GM21528 (cell line): ENCODE measurements at regions not wholly inside any gene's neighbourhood (a gene's known extent, or its start where the extent isn't known, plus 50 kb on each side); places are given as distances from the start of the nearest gene placed in this dataset.

Source experiments
- ATAC-seq: cut with Tn5 transposase; IDR thresholded peaks from one replicate; pipeline ENCODE4 v1.9.1; 2021; ENCODE audit warnings: mild to moderate bottlenecking, moderate library complexity; ENCODE audit not compliant: unreplicated experiment, low FRiP score

- no peak for ATAC-seq
Observed at GRCh38 chr3:31404871-31405270, 127.9 kb upstream of the STT3B start.

DNA sequence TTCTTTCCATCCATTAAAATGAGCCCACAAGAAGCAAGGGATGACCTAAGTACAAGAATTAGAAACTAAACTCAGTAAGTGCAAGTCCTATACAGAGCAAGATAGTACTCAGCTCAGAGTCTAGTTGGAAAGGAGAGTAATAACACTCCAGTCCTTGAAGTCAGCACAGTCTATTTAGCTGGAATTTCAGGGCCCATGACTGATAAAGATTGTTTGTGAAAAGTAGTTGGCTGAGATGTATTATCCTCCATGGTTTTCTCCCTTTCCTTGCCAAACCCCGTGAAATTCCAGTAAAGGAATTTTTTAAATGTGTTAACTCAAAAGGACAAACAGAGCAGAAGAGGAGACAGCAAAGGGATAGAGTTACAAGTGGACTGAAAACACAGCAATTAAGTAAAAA, 127.2 kb upstream of the STT3B start:
- no peak for ATAC-seq

DNA sequence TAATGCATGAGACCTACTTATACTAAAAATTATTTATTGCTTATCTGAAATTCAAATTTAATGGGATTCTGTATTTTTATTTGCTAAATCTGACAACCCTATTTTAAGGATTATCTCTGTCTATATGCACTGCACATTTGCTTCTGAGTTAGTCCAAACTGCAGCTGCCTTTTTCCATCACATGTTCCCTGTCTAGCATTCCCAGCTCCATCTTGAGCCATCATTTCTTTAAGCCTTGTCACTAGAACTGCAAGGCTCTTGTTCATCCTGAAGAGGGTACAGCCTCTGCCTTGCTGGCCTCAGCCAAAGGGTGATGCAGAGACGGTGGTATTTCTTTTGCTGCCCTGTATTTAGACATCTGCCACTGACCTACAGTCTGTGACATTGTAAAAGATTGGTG, 125.8 kb upstream of the STT3B start:
- ATAC-seq: no peak

GRCh38 chr3:31407665-31408064, 125.1 kb upstream of the STT3B start:
- no peak for ATAC-seq

- no peak for ATAC-seq
Observed at GRCh38 chr3:31408720-31409119, 124.0 kb upstream of the STT3B start.

DNA sequence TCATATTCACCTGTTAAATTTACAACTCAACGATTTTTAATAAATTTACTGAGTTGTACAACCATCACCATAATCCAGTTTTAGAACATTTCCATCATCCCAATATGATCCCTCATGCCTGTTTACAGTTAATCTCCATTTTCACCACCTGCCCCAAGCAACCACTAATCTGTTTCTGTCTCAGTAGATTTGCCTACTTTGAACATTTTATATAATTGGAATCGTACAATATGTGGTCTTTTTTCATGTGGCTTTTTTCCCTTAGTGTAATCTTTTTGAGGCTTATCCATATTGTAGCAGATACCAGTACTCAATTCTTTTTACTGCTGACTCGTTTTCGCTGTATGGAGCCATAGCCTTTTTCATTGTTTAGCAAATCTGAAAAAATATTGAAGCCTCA, 123.3 kb upstream of the STT3B start:
- no peak for ATAC-seq

DNA sequence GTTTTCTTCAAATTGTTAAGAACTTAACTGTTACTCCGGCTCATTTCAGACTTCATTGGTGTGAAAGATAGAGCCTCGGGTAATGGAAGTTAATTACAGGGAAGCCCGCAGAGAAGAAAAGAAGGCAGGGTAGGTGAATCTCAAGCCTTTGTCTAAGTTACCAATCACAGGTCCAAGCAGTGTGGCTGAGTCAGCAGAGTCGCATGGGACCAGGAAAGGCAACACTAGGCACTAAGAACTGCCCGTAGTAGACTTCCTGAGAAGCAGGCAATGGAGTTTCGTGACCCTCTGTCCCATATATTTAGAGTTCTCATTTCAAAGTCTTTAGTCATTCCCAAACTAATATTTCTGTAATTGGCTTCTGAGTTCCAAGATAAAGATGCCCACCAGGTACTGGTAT, 122.9 kb upstream of the STT3B start:
- ATAC-seq: no peak

GRCh38 chr3:31410411-31410810, 122.3 kb upstream of the STT3B start:
- no peak for ATAC-seq

DNA sequence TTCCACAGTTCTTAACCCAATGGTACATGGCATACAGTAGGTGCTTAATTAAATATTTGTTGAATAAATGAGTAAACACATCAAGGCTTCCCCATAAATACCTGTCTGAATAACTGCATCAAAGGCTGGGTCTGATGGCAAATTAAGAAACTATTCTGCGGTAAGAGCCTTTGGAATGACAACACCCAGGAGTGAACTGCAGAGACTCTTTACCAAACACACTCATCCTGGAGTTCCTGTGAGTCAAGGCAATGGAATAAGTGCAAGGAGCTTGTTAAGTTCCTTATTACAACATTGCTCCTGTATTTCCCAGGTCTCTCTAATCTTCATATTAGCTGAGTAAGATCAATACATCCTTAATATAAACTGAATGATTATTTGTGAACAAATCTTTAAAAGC, 119.9 kb upstream of the STT3B start:
- ATAC-seq: no peak

- ATAC-seq: no peak
Observed at GRCh38 chr3:31413515-31413914, 119.2 kb upstream of the STT3B start.

DNA sequence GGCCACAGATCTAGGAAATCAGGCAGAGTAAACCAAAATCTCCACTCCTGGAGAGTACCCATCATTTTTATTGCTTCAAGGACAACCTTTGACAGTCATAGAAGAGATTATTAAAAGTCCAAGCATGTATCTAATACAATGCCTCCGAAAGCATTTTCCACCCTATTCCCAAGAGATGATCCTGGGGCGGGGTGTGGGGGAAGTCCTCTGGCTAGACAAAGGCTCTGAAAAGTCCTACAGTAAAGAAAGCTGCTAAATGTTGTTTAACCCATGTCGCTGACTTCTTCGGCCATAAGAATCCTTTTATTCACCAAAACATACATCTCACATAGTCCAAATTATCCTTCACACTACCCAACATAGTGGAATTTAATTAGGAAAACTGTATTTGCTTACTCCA, 115.7 kb upstream of the STT3B start:
- ATAC-seq: no peak

DNA sequence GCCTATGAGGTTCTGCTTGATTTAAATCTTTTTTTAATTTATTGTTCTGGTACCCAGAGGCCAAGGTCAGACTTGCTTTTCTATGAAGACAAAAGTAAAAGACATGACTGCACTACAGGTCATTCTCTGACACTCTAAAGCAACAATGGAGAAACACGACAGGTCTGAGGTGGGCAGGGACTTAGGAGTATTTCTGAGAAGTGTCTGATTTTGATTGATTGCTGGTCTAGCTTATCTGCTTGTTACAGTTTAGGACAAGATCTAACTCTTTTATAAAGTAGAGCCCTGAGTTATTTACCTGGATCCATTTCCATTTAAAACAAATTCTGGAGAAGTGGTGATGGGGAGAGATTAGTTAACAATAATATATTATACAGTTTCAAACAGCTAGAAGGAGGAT, 115.2 kb upstream of the STT3B start:
- ATAC-seq: no peak

DNA sequence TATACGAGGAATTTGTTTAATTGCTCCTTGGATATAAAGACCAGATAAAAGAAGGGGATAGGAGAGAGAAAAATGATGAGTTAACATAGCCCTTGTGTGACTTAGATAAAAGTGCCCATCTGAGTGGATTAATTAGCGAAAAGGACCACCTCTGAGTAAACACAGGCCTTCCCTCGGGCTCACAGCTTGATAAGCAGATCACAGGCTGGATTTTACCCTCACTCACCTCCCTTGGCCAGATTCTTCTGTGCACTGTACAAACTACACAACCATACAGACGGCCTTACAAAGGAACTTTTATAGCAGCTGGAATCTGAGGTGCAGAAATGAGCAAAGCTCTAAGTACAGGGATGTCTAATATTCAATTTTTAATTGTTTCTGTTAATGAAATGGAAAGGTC, 112.4 kb upstream of the STT3B start:
- ATAC-seq: no peak

DNA sequence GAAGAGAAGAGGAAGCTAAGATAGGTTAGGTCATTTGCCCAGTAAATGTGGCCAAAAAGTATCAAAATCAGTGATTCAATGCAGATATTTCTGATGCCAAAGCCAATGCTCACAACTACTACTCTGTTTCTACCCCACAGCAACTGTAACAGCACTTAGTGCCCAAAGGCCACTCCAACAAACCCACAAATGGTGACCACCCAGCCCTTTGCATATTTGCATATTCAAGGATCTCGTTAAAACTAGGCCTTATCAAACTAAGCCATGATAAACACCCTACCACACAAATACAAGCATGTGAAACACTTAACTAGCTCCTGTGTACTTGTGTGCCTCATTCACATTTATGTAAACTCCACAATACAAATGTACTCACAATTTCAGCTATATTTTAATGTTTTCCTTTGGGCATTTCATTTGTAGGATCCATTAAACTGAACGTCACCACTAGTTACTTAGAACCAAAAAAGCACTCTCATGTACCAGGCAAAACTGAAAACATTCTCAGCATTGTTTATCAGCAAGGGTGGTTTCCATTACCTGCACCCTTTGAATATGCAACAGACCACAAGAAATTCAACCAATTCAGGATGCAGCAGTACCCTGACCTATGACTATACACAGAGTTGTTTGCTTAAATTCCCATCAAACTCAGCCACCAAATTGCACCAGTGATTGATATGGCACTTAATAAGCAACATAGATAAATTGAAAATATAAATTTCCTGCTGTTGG, 111.2 kb upstream of the STT3B start:
- no peak for ATAC-seq

- no peak for ATAC-seq
Observed at GRCh38 chr3:31422237-31422636, 110.5 kb upstream of the STT3B start.

DNA sequence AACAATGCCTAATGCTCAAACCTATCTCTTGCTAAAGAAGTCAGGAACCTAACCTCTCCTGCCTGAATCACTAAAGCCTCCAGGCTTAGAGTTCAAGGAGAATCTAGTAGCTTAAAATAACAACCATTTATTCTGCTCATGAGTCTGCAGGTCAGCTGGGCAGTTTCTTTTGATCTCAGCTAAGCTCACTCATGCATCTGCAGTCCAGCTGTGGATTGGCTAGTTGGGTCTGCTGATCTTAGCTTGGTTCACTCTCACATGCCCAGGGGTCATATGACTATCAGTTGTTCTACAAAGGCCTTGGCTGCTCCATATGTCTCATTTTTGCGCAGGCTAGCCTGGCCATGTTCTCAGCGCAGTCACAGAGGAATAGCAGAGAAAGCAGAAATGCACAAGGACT, 109.2 kb upstream of the STT3B start:
- ATAC-seq: no peak

GRCh38 chr3:31425401-31425800, 107.3 kb upstream of the STT3B start:
- no peak for ATAC-seq

DNA sequence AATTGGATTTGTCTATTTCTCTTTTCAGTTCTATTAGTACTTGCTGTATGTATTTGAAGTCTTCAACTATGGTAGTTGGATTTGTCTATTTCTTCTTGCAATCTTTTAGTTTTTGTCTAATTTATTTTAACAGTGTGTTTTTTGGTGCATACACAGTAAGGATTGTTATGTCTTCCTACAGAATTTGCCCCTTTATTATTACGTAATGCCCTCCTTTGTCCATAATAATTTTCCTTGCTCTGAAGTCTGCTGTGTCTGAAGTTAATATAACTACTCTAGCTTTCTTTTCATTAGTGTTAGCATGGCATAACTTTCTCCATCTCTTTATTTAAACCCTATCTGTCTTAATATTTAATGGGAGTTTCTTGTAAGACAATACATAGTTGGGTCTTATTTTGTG, 105.1 kb upstream of the STT3B start:
- ATAC-seq: no peak

DNA sequence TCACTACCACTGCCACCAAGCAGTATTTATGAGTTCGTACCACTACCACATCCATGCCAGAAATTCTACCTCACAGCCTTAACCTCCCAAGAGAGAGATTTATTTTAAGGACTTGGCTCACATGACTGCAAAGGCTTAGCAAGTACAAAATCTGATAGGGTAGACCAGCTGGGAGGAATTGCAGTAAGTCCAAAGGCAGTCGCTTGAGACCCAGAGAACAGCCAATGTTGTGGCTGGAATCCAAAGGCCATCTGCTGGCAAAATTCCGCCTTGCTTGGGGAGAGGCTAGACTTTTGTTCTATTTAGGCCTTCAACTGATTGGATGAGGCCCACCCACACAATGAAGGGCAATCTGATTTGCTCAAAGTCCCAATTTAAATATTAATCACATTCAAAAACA, 101.4 kb upstream of the STT3B start:
- no peak for ATAC-seq

DNA sequence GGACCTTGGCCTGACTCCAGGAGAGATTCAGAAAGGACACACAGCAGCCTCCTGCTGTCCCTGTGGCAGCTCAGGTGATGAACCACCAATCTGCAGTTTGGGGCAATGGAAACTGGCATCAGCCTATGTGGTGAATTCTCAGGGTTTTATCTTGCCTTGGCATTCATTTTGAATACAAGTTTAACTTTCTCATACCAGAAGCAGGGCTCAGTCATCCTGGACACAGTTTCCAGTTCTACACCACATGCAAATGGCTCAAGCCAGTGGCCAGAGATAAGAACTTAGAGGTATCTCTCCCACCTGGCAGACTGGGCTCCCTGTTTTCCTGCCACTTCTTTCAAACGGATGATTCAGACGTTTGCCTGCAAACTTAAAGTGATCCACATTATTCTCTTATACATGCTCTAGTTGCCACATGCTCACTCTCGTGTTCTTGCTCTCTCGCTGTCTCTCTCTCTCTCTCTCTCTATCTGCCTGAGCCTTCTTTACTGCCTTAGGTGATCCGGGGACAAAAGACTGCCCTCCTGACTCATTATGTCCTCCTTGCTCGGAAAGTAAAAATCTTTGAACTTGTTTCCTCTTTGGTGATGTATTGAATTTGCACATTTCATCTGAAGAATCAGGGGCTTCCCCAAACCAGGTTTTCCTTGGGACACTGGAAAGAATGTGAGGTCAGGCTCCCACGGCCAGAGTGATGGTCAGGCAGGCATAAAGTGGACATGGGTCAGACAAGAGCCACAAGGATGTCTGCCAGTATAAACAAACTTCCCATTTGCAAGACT, 99.6 kb upstream of the STT3B start:
- ATAC-seq: no peak

GRCh38 chr3:31433679-31433992, 99.1 kb upstream of the STT3B start:
- ATAC-seq: no peak

DNA sequence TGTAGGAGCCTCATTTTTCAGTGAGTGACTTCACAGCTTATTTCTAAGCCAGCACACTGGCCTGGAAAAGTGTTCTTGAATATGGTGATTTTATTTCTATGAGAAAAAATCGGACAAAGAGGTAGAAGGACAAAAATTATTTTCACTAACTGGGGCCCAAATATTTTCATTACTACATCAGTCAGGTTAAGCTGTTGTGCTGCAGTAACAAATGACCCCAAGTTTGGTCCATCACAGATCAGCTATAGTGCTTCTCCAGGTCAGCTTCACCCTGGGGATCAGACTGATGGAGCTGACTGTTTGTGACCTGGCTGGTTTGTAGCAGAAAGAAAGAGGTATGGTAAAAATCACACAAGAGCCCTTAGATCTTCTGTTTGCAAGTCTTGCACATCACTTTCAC, 97.9 kb upstream of the STT3B start:
- ATAC-seq: no peak
